ENCODE measurements at regions not wholly inside any gene's neighbourhood (a gene's known extent, or its start where the extent isn't known, plus 50 kb on each side); places are given as distances from the start of the nearest gene placed in this dataset.

DNA sequence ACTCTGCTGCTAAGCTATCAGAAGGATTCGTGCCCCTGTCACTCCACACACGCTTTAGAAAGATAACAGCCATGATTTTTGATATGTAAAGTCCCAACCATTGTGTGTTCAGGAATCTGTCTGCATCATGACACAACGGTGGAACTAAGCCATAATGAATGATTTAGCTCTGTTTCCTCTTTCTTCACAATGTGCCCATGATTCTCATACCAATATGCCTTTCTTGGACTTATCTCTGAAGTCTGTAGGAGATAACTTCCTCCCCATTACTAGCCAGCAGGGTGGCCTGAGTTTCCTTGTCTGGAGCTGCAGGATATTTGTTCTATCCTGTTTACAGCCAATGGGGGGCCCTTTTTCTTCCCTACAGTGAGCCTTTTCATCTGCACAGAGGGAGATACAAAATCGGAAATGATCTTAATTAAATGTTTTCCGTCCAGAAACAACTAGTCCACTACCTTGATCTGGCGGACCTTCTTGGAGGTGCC, 511.7 kb downstream of the USP25 start:
- no peak for FAIRE-seq

GRCh38 chr21:16243396-16243795, 513.6 kb downstream of the USP25 start:
- FAIRE-seq = no peak

DNA sequence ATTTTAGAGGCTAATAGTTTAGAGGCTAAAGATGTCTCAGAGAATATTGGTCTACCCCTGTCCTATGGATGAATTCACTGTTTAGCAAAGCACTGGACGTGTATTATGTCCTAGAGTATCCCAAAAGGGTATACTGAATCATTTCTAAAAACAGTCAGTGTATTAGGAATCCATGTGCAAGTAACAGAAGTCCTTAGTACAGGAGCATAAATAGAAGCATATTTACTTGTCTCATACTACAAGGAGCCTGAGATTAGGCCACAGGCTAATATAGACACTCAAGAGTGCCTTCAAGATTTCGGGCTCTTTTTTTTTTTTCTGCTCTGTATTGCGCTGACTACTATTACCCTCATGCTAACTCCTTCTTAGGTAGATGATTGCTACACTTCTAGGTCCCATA, 518.9 kb downstream of the USP25 start:
- FAIRE-seq = no peak

- no peak for FAIRE-seq
Observed at GRCh38 chr21:16250273-16250672, 520.5 kb downstream of the USP25 start.

- no peak for FAIRE-seq
Observed at GRCh38 chr21:16258844-16259611, 529.2 kb downstream of the USP25 start.

GRCh38 chr21:16262091-16262490, 532.3 kb downstream of the USP25 start:
- FAIRE-seq = no peak

DNA sequence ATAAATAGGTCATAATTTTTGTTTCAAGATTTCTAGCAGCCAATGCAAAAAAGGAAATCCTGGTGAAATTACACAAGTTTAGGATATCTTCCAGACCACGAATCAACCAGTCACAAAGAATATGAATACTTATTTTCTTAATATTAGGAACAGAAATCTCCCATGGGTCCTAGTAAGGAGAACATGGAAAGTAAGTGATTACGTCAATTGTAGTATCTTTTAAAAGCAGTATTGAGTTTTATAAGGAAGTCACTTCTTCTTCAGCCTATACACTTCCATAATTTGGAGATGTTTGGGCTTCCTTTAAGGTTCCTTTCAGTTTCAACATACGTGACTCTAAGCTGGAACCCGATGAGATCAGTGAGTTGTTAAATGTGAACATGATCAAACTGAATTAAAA, 534.5 kb downstream of the USP25 start:
- no peak for FAIRE-seq

DNA sequence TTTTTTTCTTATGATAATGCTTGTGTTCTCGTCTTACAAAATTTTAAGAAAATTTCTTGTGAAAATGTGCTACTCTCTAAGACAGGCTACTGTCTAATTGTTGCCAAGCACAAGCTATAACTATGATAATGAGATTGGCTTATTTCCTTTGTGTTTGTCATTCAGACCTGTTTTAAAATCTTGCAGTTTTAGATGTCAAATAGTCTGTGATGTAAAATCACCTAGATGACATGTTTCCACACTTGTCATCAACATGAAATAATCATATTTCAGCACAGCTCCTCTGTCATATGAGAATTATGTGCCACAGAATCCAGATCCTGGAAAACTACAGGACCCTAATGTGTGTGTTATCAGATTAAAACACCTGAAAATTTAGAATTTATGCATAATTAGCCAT, 539.7 kb downstream of the USP25 start:
- no peak for FAIRE-seq

- FAIRE-seq = no peak
Observed at GRCh38 chr21:16279731-16280581, 550.2 kb downstream of the USP25 start.

DNA sequence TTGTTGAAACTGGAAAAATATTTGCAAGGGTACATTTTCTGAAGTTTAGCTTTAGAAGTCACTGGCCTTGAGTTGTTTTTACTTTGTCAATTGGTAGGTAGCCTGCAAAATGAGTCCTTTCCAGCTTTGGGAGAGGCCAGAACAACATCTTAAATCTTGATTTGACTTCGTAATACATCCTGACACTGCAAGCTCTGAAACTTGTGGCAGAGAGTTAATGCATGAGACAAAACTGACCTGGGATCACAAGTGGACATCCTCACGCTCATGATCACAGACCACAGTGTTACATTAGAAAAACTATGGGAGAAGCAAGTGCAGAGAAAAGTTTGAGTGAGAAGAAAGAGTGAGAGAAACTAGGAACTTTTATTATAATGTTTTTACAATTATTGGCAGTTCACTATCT, 550.9 kb downstream of the USP25 start:
- FAIRE-seq = no peak

- FAIRE-seq = no peak
Observed at GRCh38 chr21:16283516-16283915, 553.7 kb downstream of the USP25 start.

GRCh38 chr21:16285605-16286126, 555.9 kb downstream of the USP25 start:
- FAIRE-seq = no peak

DNA sequence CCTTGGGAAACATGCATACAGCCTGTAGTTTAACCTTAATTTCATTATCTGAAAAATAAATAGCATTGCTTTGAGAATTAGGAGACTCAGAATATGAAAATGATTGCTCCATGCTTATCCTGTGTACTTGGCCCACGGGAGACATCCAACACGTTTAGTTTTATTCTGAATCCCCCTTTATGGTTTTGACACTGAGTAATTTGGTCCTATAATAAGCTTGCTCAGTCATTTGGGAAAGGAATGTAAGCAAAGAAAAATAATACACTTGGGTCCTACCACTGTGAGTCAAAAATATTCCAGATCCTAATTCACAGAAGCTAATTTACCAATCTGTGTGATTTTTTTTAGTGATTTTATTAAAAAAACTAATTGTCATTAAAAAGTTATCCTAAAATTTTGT, 557.3 kb downstream of the USP25 start:
- no peak for FAIRE-seq

DNA sequence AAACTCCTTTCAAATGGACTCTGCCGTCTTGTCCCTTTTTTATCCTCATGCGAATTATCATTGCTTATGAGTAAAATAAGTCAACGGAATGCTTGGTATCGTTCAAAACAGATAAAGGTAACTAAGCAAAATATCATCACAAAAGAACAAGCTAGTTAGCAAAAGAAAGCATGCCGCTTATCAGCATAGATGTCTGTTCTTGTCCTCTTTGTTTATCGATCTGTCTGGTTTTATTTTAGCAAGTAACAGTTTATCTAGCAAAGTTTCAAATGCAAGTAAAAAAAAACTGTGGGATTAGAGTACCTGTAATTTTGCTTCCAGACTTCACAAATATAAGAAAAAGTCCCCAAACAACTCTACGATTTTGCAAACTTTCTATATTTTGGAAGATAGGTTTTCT, 561.5 kb downstream of the USP25 start:
- no peak for FAIRE-seq

- FAIRE-seq = no peak
Observed at GRCh38 chr21:16294128-16294527, 564.3 kb downstream of the USP25 start.

- no peak for FAIRE-seq
Observed at GRCh38 chr21:16302851-16303282, 573.1 kb downstream of the USP25 start.

- no peak for FAIRE-seq
Observed at GRCh38 chr21:16304174-16305095, 574.7 kb downstream of the USP25 start.

DNA sequence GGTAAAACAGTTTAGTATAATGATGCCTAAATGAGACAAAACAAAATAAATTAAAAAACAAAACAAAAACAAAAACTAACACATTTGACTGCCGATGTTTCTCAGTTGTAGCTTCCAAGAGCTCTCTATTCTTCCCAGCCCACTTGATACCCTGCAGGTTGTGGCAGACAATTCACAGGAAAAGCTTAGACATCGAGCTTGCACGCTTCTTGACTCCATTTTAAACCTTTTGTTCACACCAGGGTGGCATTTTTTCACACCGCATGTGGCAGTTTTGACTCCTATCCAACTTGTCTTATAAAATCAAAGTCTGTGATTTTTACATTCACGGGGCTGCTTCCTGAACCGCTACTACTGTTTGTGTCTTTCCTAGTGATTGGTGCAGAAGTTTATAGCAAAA, 575.9 kb downstream of the USP25 start:
- FAIRE-seq = no peak

- no peak for FAIRE-seq
Observed at GRCh38 chr21:16307256-16307655, 577.5 kb downstream of the USP25 start.

GRCh38 chr21:16308269-16308668, 578.5 kb downstream of the USP25 start:
- no peak for FAIRE-seq

GRCh38 chr21:16309250-16309971, 579.6 kb downstream of the USP25 start:
- FAIRE-seq = no peak

DNA sequence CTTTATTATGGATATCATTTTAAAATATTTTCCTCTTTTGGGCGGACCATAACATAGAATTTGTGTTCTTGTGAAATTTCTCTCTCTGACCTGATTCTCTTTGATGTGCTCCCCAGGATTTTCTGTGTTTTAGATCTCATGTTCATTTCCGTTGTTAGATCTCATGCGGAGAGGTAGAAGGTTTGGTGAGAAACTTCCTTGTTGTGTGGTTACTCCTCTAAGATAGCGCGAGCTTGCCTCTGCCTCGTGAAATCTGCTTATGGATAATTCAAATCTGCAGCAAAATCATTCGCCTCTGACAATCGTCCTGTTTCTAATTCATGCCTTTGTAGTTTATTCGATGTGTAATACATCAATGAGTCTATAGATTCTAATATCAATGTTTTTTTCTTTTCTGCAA, 580.4 kb downstream of the USP25 start:
- FAIRE-seq = no peak

Measured in colon (tissue), 2 donors.